H1 (cell line): ENCODE measurements at regions not wholly inside any gene's neighbourhood (a gene's known extent, or its start where the extent isn't known, plus 50 kb on each side); places are given as distances from the start of the nearest gene placed in this dataset.
A peak's percentile ranks its signal among the peaks of the same experiment; 100 is the strongest.

ENCODE experiments used
- CTCF ChIA-PET: fragments of 300-600 bp; sonication (Branson Sonifier 250); formaldehyde crosslinking; loops from one replicate; lab custom pipeline; 2021; ENCODE audit not compliant: partially characterized antibody; lab: Charles Lee
- POLR2A ChIA-PET: fragments of 300-600 bp; sonication (Branson Sonifier 250); formaldehyde crosslinking; loops from one replicate; lab custom pipeline; 2021; ENCODE audit warnings: inconsistent platforms; ENCODE audit not compliant: partially characterized antibody; lab: Charles Lee
- DNase-seq, 2 experiments: peaks; one replicate each; pipeline versions ENCODE4 v3.0.0 to v3.0.0-alpha.2; 2010 to 2022; ENCODE audit warnings: low spot score in 2 of 2, low read depth in 1 of 2, mixed read lengths in 1 of 2
- FAIRE-seq: peaks from 2 replicates; lab custom pipeline; 2011; peaks lifted over from hg19 to GRCh38; lab: Jason Lieb, UNC
- H2AFZ ChIP-seq: 2 replicates; pipeline ENCODE4 v1.8.1; 2012; ENCODE audit warnings: low read length, inconsistent platforms
- H2AK5ac ChIP-seq: 2 replicates; pipeline ENCODE4 v1.6.1; 2013; ENCODE audit warnings: low read depth, low read length
- H2BK120ac ChIP-seq: replicated peaks from 2 replicates; pipeline ENCODE3; 2013; ENCODE audit warnings: low read depth, low read length, inconsistent platforms
- H2BK12ac ChIP-seq: 2 replicates; pipeline ENCODE4 v1.6.1; 2013; ENCODE audit warnings: low read depth, low read length
- H2BK15ac ChIP-seq: 2 replicates; pipeline ENCODE4 v1.6.1; 2013; ENCODE audit warnings: low read length
- H2BK20ac ChIP-seq: 2 replicates; pipeline ENCODE4 v1.6.1; 2013; ENCODE audit warnings: low read length
- H2BK5ac ChIP-seq: 2 replicates; pipeline ENCODE4 v1.6.1; 2013; ENCODE audit warnings: low read depth, low read length
- H3K14ac ChIP-seq: 2 replicates; pipeline ENCODE4 v1.6.1; 2013; ENCODE audit warnings: inconsistent platforms; ENCODE audit not compliant: insufficient read length
- H3K18ac ChIP-seq: 2 replicates; pipeline ENCODE4 v1.6.1; 2013; ENCODE audit warnings: low read length; ENCODE audit errors: extremely low read depth
- H3K23ac ChIP-seq: 2 replicates; pipeline ENCODE4 v1.6.1; 2013; ENCODE audit warnings: inconsistent platforms; ENCODE audit not compliant: insufficient read length
- H3K23me2 ChIP-seq: 2 replicates; pipeline ENCODE4 v1.6.1; 2013; ENCODE audit warnings: low read depth, low read length
- H3K27ac ChIP-seq: 2 replicates; pipeline ENCODE4 v1.6.1; 2011; ENCODE audit warnings: low read depth, low read length, inconsistent platforms
- H3K27me3 ChIP-seq, 4 experiments: replicated peaks in 1 of 4; 1 replicate in 1 of 4; 2 replicates in 3 of 4; pipeline versions ENCODE4 v1.6.1 to v1.8.1; 2011 to 2013; ENCODE audit warnings: low read length in 3 of 4, mild to moderate bottlenecking in 3 of 4, inconsistent platforms in 2 of 4, mixed read lengths in 2 of 4, moderate library complexity in 1 of 4; ENCODE audit not compliant: control insufficient read depth in 3 of 4, insufficient read depth in 3 of 4; ENCODE audit errors: extremely low read depth in 1 of 4
- H3K36me3 ChIP-seq, 4 experiments: 2 replicates each; pipeline versions ENCODE4 v1.6.1 to v1.8.1; 2011 to 2013; ENCODE audit warnings: mild to moderate bottlenecking in 4 of 4, low read length in 3 of 4, moderate library complexity in 2 of 4, control low read depth in 1 of 4, inconsistent platforms in 1 of 4; ENCODE audit not compliant: insufficient read depth in 4 of 4, control insufficient read depth in 2 of 4
- H3K4ac ChIP-seq: replicated peaks from 2 replicates; pipeline ENCODE3; 2013; ENCODE audit warnings: low read length, low read depth, mixed read lengths, inconsistent platforms; ENCODE audit not compliant: insufficient read length
- H3K4me1 ChIP-seq, 4 experiments: replicated peaks in 1 of 4; 1 replicate in 1 of 4; 2 replicates in 3 of 4; pipeline versions ENCODE4 v1.6.1 to v1.8.1; 2011 to 2013; ENCODE audit warnings: low read length in 3 of 4, inconsistent platforms in 2 of 4, mixed read lengths in 1 of 4; ENCODE audit not compliant: insufficient read depth in 4 of 4, control insufficient read depth in 3 of 4
- H3K4me2 ChIP-seq, 2 experiments: 2 replicates each; pipeline versions ENCODE4 v1.6.1 to v1.8.1; 2011 to 2013; ENCODE audit warnings: low read depth in 2 of 2, low read length in 2 of 2, control low read depth in 1 of 2, inconsistent platforms in 1 of 2, mild to moderate bottlenecking in 1 of 2; ENCODE audit not compliant: insufficient read depth in 1 of 2
- H3K4me3 ChIP-seq, 4 experiments: fragments of 200-600, 300-600 bp in 1 of 4; sonication (generic), shearing (Covaris generic), sonication (Bioruptor Twin) in 1 of 4; 2 replicates each; pipeline versions ENCODE4 v1.5.1 to v1.8.1; 2011 to 2016; ENCODE audit warnings: low read length in 4 of 4, low read depth in 3 of 4, control low read depth in 2 of 4, inconsistent platforms in 2 of 4, mild to moderate bottlenecking in 2 of 4, mixed read lengths in 1 of 4, moderate library complexity in 1 of 4; ENCODE audit not compliant: insufficient read depth in 2 of 4; ENCODE audit errors: extremely low read depth in 1 of 4
- H3K56ac ChIP-seq: replicated peaks from 2 replicates; pipeline ENCODE3; 2013; ENCODE audit warnings: low read depth, mild to moderate bottlenecking, mixed read lengths, low read length, inconsistent platforms; ENCODE audit not compliant: insufficient read length
- H3K79me1 ChIP-seq: 2 replicates; pipeline ENCODE4 v1.6.1; 2013; ENCODE audit warnings: low read depth, low read length, control low read depth
- H3K79me2 ChIP-seq, 2 experiments: 2 replicates each; pipeline versions ENCODE4 v1.6.1 to v1.8.1; 2012 to 2013; ENCODE audit warnings: low read length in 2 of 2, mild to moderate bottlenecking in 2 of 2, inconsistent platforms in 1 of 2; ENCODE audit not compliant: insufficient read depth in 2 of 2, control insufficient read depth in 1 of 2
- H3K9ac ChIP-seq, 4 experiments: replicated peaks in 1 of 4; 1 replicate in 1 of 4; 2 replicates in 3 of 4; pipeline versions ENCODE4 v1.6.1 to v1.8.1; 2011 to 2013; ENCODE audit warnings: low read depth in 3 of 4, low read length in 3 of 4, control low read depth in 2 of 4, mild to moderate bottlenecking in 2 of 4, moderate library complexity in 2 of 4, inconsistent platforms in 1 of 4; ENCODE audit errors: extremely low read depth in 1 of 4
- H3K9me3 ChIP-seq, 2 experiments: 2 replicates each; pipeline versions ENCODE4 v1.6.1 to v1.8.1; 2012 to 2013; ENCODE audit warnings: mild to moderate bottlenecking in 2 of 2, moderate library complexity in 2 of 2, control low read depth in 1 of 2, inconsistent platforms in 1 of 2, low read depth in 1 of 2, low read length in 1 of 2, mixed read lengths in 1 of 2; ENCODE audit not compliant: insufficient read depth in 2 of 2
- H4K20me1 ChIP-seq, 2 experiments: replicated peaks in 1 of 2; 2 replicates each; pipeline versions ENCODE3 to v1.8.1; 2011 to 2013; ENCODE audit warnings: inconsistent platforms in 2 of 2, low read length in 2 of 2, mild to moderate bottlenecking in 1 of 2; ENCODE audit not compliant: insufficient read depth in 2 of 2, control insufficient read depth in 1 of 2
- H4K5ac ChIP-seq: 2 replicates; pipeline ENCODE4 v1.6.1; 2013; ENCODE audit warnings: low read length, low read depth, mixed read lengths, inconsistent platforms; ENCODE audit not compliant: insufficient read length
- H4K8ac ChIP-seq: 2 replicates; pipeline ENCODE4 v1.8.0; 2013; ENCODE audit warnings: mild to moderate bottlenecking, moderate library complexity, low read length, inconsistent platforms; ENCODE audit not compliant: insufficient read depth; ENCODE audit errors: extremely low read depth
- H4K91ac ChIP-seq: replicated peaks from 2 replicates; pipeline ENCODE3; 2013; ENCODE audit warnings: low read length, mixed read lengths, inconsistent platforms; ENCODE audit not compliant: insufficient read length
- BCL11A ChIP-seq, 2 experiments: IDR thresholded peaks; one replicate each; pipeline ENCODE4 v1.6.1; 2011; ENCODE audit warnings: low read depth in 2 of 2, low read length in 2 of 2, mild to moderate bottlenecking in 2 of 2
- CEBPB ChIP-seq: IDR thresholded peaks from 2 replicates; pipeline ENCODE4 v1.6.1; 2012; ENCODE audit warnings: low read depth, low read length
- CHD2 ChIP-seq: IDR thresholded peaks from 2 replicates; pipeline ENCODE4 v1.6.1; 2012; ENCODE audit warnings: low read length, improper control_type of control experiment
- EZH2 ChIP-seq: fragments of 200-600 bp; sonication (generic); IDR thresholded peaks from 2 replicates; pipeline ENCODE4 v1.7.1; 2012; ENCODE audit warnings: low read depth, mild to moderate bottlenecking, moderate library complexity, low read length, inconsistent platforms; ENCODE audit not compliant: severe bottlenecking
- GTF2F1 ChIP-seq: IDR thresholded peaks from 2 replicates; pipeline ENCODE4 v1.6.1; 2012; ENCODE audit warnings: low read depth, low read length, improper control_type of control experiment, borderline replicate concordance
- HDAC2 ChIP-seq, 2 experiments: fragments of 300-600 bp in 1 of 2; sonication (generic) in 1 of 2; IDR thresholded peaks; 2 replicates each; pipeline ENCODE4 v1.6.1; 2011 to 2012; ENCODE audit warnings: low read depth in 2 of 2, low read length in 2 of 2, mild to moderate bottlenecking in 2 of 2, moderate library complexity in 2 of 2, borderline replicate concordance in 1 of 2, inconsistent platforms in 1 of 2
- HDAC6 ChIP-seq: IDR thresholded peaks from one replicate; pipeline ENCODE4 v1.7.1; 2012; ENCODE audit warnings: low read depth, mild to moderate bottlenecking, inconsistent platforms, low read length, moderate library complexity
- JUN ChIP-seq: IDR thresholded peaks from 2 replicates; pipeline ENCODE4 v1.6.1; 2011; ENCODE audit warnings: low read depth, mild to moderate bottlenecking, improper control_type of control experiment, low read length
- NRF1 ChIP-seq: IDR thresholded peaks from 2 replicates; pipeline ENCODE4 v1.6.1; 2011; ENCODE audit warnings: mild to moderate bottlenecking, low read depth, low read length, improper control_type of control experiment
- POLR2A ChIP-seq, 2 experiments: IDR thresholded peaks; 1 replicate in 1 of 2; 2 replicates in 1 of 2; pipeline ENCODE4 v1.6.1; 2011; ENCODE audit warnings: low read depth in 2 of 2, low read length in 2 of 2, mild to moderate bottlenecking in 2 of 2; ENCODE audit errors: control extremely low read depth in 1 of 2
- RAD21 ChIP-seq, 2 experiments: IDR thresholded peaks in 1 of 2; conservative IDR thresholded peaks in 1 of 2; 2 replicates each; pipeline ENCODE4 v1.6.1; 2011; ENCODE audit warnings: low read depth in 2 of 2, low read length in 2 of 2, improper control_type of control experiment in 1 of 2, inconsistent platforms in 1 of 2, mild to moderate bottlenecking in 1 of 2, moderate library complexity in 1 of 2
- RBBP5 ChIP-seq: IDR thresholded peaks from 2 replicates; pipeline ENCODE4 v1.7.1; 2012; ENCODE audit warnings: low read depth, mild to moderate bottlenecking, inconsistent platforms, low read length, moderate library complexity, borderline replicate concordance
- TAF7 ChIP-seq: optimal IDR thresholded peaks from 2 replicates; pipeline ENCODE3; 2011; ENCODE audit warnings: low read depth, mild to moderate bottlenecking, inconsistent platforms, low read length, moderate library complexity, borderline replicate concordance
- whole genome bisulfite sequencing, 2 experiments: shearing (Covaris generic) in 1 of 2; methylation state at CpG; one replicate each; pipeline versions ENCODE4 v1.1.6 to v1.1.7; 2013 to 2015; ENCODE audit warnings: low lambda C conversion rate in 2 of 2, mixed read lengths in 2 of 2, inconsistent platforms in 1 of 2, low coverage in 1 of 2, missing lambda C conversion rate in 1 of 2; ENCODE audit not compliant: insufficient replicate concordance in 2 of 2, insufficient coverage in 1 of 2, insufficient read length in 1 of 2; ENCODE audit errors: extremely low coverage in 1 of 2, missing lambda C conversion rate in 1 of 2; 5-methylcytosine and 5-hydroxymethylcytosine counted together

GRCh38 chr6:21915707-21916260 is 322.2 kb downstream of the SOX4 start:
- no peak for FAIRE-seq
- TF ChIP-seq EZH2 (no peak), CHD2 (no peak), JUN (no peak), TAF7 (no peak), GTF2F1 (no peak), BCL11A (IDR thresholded peaks at IDR 0.05; ENCODE audit: low read depth in 2 of 2, low read length in 2 of 2) (no peak), CEBPB (no peak), RAD21 (IDR thresholded peaks at IDR 0.05 in 1 of 2, conservative IDR thresholded peaks at IDR 0.05 in 1 of 2; ENCODE audit: low read depth in 2 of 2, low read length in 2 of 2) (no peak), HDAC2 (IDR thresholded peaks at IDR 0.05; ENCODE audit: borderline replicate concordance in 1 of 2, low read depth in 2 of 2, low read length in 2 of 2) (no peak), POLR2A (IDR thresholded peaks at IDR 0.05; ENCODE audit: control extremely low read depth in 1 of 2, low read depth in 2 of 2, low read length in 2 of 2) (no peak), HDAC6 (no peak), RBBP5 (no peak), NRF1 (no peak)

More at GRCh38 chr6:21915707-21916260, 322.2 kb downstream of the SOX4 start:
- Histone ChIP-seq H2AK5ac (no peak overlapping the region), H2BK12ac (no peak overlapping the region), H4K20me1 (no peaks in the 10 kb centered on the region), H4K8ac (no peak overlapping the region), H3K4me2 (no peak overlapping the region), H2BK15ac (no peak overlapping the region), H3K4me3 (no peak overlapping the region), H3K4ac (no peak overlapping the region), H3K23ac (no peak overlapping the region), H4K91ac (no peak overlapping the region), H2BK5ac (no peak overlapping the region), H4K5ac (no peak overlapping the region), H3K9ac (peak overlapping the region in 1 of 4 experiments; percentile 37; a peak in 1 of 7 replicates), H3K9me3 (no peaks in the 10 kb centered on the region), H3K18ac (no peak overlapping the region), H3K27ac (no peak overlapping the region), H3K4me1 (no peaks in the 10 kb centered on the region; a peak in 1 of 7 replicates), H3K56ac (no peak overlapping the region), H3K27me3 (no peaks in the 10 kb centered on the region), H3K23me2 (no peaks in the 10 kb centered on the region), H3K14ac (no peak overlapping the region), H2AFZ (no peak overlapping the region), H2BK120ac (no peak overlapping the region), H3K79me1 (peaks cover 6% of the 10 kb centered on the region), H3K79me2 (peaks cover 0 to 39% of the 10 kb centered on the region in 2 experiments; a peak in 2 of 4 replicates), H3K36me3 (peaks cover 0 to 8% (median 0%) of the 10 kb centered on the region in 4 experiments; a peak in 2 of 8 replicates), H2BK20ac (no peak overlapping the region)
- DNase-seq = no peak
- 95% methylated on average over 1 of the region's 1 CpG; no CpG with 5 or more reads in 1 of the 2 experiments for WGBS, 2 experiments
- POLR2A ChIA-PET = interaction anchor here (0.6 to 0.9 kb wide), 2 partner anchors 47 to 512 kb away, joined by 3 to 4 read pairs; no protein-coding TSS in a partner anchor
- CTCF ChIA-PET = interaction anchor here (0.6 to 0.9 kb wide), 5 partner anchors 11 to 392 kb away, joined by 3 to 4 read pairs (median 3); no protein-coding TSS in a partner anchor
